ENCODE measurements at regions not wholly inside any gene's neighbourhood (a gene's known extent, or its start where the extent isn't known, plus 50 kb on each side); places are given as distances from the start of the nearest gene placed in this dataset.
"Not testable (repeated sequence)": the region's sequence is repeated elsewhere in the genome, so short reads cannot be mapped to it uniquely, and the experiment has no call there.

DNA sequence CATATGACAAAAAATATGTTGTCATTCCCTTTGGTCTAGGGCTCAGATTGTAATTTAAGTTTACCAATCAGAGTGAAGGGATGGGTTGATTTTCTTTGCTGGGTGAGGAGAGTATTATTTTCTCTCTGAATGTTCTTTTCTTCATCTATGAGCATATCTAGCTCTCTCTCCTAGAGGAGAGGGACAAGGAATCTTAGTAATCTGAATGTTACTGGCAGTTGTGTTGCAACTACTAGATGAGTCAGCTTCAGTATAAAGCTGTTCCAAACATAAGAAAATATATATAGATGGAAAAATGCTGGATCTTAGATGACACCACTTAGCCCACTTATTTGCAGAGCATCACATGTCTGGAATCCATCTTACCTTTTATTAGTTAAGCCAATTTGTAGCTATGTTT lies 259.3 kb downstream of the TUSC1 start:
- H3K4me3 Mint-ChIP-seq: no peak overlapping the region
- ATAC-seq (no peak), DNase-seq (no peak)
- H3K27me3 Mint-ChIP-seq: no peaks in the 10 kb centered on the region
- H3K36me3 Mint-ChIP-seq (ENCODE audit: low read depth): no peaks in the 10 kb centered on the region
- peaks cover 26% of the 10 kb centered on the region for H3K9me3 Mint-ChIP-seq
- H3K4me1 Mint-ChIP-seq: no peaks in the 10 kb centered on the region
- H3K27ac Mint-ChIP-seq: no peak overlapping the region

- no peak for ATAC-seq
- no peak for DNase-seq
- H3K36me3 Mint-ChIP-seq (ENCODE audit: low read depth): no peaks in the 10 kb centered on the region
- peaks cover 15% of the 10 kb centered on the region for H3K9me3 Mint-ChIP-seq
- no peak overlapping the region for H3K4me3 Mint-ChIP-seq
- no peaks in the 10 kb centered on the region for H3K27me3 Mint-ChIP-seq
- H3K27ac Mint-ChIP-seq: no peak overlapping the region
- H3K4me1 Mint-ChIP-seq: no peaks in the 10 kb centered on the region
These were observed 262.5 kb downstream of the TUSC1 start for GRCh38 chr9:25415718-25416117.

- no peak overlapping the region for H3K4me3 Mint-ChIP-seq
These were observed 265.6 kb downstream of the TUSC1 start for GRCh38 chr9:25412646-25413045.

GRCh38 chr9:25397746-25398145 lies 280.5 kb downstream of the TUSC1 start:
- Mint-ChIP-seq H3K27me3 (no peaks in the 10 kb centered on the region), H3K27ac (no peak overlapping the region), H3K36me3 (ENCODE audit: low read depth) (no peaks in the 10 kb centered on the region), H3K4me3 (no peak overlapping the region), H3K4me1 (no peaks in the 10 kb centered on the region), H3K9me3 (peaks cover 24% of the 10 kb centered on the region)
- ATAC-seq (no peak), DNase-seq (no peak)

More at GRCh38 chr9:25412646-25413045, 265.6 kb downstream of the TUSC1 start:
- ATAC-seq (no peak), DNase-seq (no peak)
- Mint-ChIP-seq H3K36me3 (ENCODE audit: low read depth) (no peaks in the 10 kb centered on the region), H3K27me3 (no peaks in the 10 kb centered on the region), H3K27ac (no peak overlapping the region), H3K9me3 (peaks cover 16% of the 10 kb centered on the region), H3K4me1 (no peaks in the 10 kb centered on the region)

GRCh38 chr9:25396828-25397227 lies 281.4 kb downstream of the TUSC1 start:
- DNase-seq: no peak
- Mint-ChIP-seq H3K36me3 (ENCODE audit: low read depth) (no peaks in the 10 kb centered on the region), H3K27ac (no peak overlapping the region), H3K9me3 (peaks cover 29% of the 10 kb centered on the region), H3K4me3 (no peak overlapping the region), H3K4me1 (no peaks in the 10 kb centered on the region), H3K27me3 (no peaks in the 10 kb centered on the region)
- no peak for ATAC-seq

GRCh38 chr9:25381141-25381540 lies 297.1 kb downstream of the TUSC1 start:
- Mint-ChIP-seq H3K9me3 (peaks cover 12% of the 10 kb centered on the region), H3K36me3 (ENCODE audit: low read depth) (no peaks in the 10 kb centered on the region), H3K27ac (no peak overlapping the region), H3K27me3 (no peaks in the 10 kb centered on the region), H3K4me3 (no peak overlapping the region), H3K4me1 (no peaks in the 10 kb centered on the region)
- DNase-seq (no peak), ATAC-seq (no peak)

GRCh38 chr9:25377039-25377438 lies 301.2 kb downstream of the TUSC1 start:
- H3K27ac Mint-ChIP-seq: no peak overlapping the region
- H3K36me3 Mint-ChIP-seq (ENCODE audit: low read depth): no peaks in the 10 kb centered on the region
- no peak for ATAC-seq
- no peak for DNase-seq
- H3K9me3 Mint-ChIP-seq: peaks cover 4% of the 10 kb centered on the region
- H3K4me1 Mint-ChIP-seq: no peaks in the 10 kb centered on the region
- H3K27me3 Mint-ChIP-seq: no peaks in the 10 kb centered on the region
- no peak overlapping the region for H3K4me3 Mint-ChIP-seq

GRCh38 chr9:25374281-25374680 lies 304.0 kb downstream of the TUSC1 start:
- H3K27ac Mint-ChIP-seq: no peak overlapping the region
- no peaks in the 10 kb centered on the region for H3K36me3 Mint-ChIP-seq (ENCODE audit: low read depth)
- H3K4me3 Mint-ChIP-seq: no peak overlapping the region
- ATAC-seq (no peak), DNase-seq (no peak)
- H3K4me1 Mint-ChIP-seq: no peaks in the 10 kb centered on the region
- no peaks in the 10 kb centered on the region for H3K27me3 Mint-ChIP-seq
- no peaks in the 10 kb centered on the region for H3K9me3 Mint-ChIP-seq

DNA sequence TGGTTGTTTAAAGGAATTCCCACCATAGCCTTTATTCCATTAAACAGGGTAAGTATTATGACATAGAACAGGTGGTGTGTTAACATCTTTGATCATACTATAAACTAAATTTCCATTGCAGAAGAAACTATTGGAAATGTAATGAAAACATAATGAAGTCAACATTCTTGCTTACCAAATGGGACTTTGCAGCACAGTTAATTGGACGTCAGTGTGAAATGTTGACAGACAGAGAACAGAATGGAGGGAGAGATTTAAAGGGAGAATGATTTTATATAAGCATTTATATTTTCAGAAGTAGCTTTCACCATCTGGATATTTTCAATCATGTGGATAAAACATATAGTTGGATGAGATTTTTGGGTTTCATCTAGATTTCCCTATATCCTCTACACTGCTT lies 311.3 kb downstream of the TUSC1 start:
- Mint-ChIP-seq H3K36me3 (ENCODE audit: low read depth) (no peaks in the 10 kb centered on the region), H3K27me3 (no peaks in the 10 kb centered on the region), H3K9me3 (peaks cover 7% of the 10 kb centered on the region), H3K4me3 (no peak overlapping the region), H3K4me1 (no peaks in the 10 kb centered on the region), H3K27ac (no peak overlapping the region)
- DNase-seq (no peak), ATAC-seq (no peak)

GRCh38 chr9:25353783-25354182 lies 324.5 kb downstream of the TUSC1 start:
- ATAC-seq: no peak
- no peak overlapping the region for H3K27ac Mint-ChIP-seq
- DNase-seq: no peak
- no peaks in the 10 kb centered on the region for H3K27me3 Mint-ChIP-seq
- no peaks in the 10 kb centered on the region for H3K36me3 Mint-ChIP-seq (ENCODE audit: low read depth)
- H3K4me1 Mint-ChIP-seq: no peaks in the 10 kb centered on the region
- peaks cover 18% of the 10 kb centered on the region for H3K9me3 Mint-ChIP-seq
- H3K4me3 Mint-ChIP-seq: no peak overlapping the region

GRCh38 chr9:25350011-25350410 lies 328.2 kb downstream of the TUSC1 start:
- no peak for ATAC-seq
- Mint-ChIP-seq H3K4me3 (no peak overlapping the region), H3K9me3 (no peaks in the 10 kb centered on the region), H3K4me1 (no peaks in the 10 kb centered on the region), H3K27me3 (no peaks in the 10 kb centered on the region), H3K27ac (no peak overlapping the region), H3K36me3 (ENCODE audit: low read depth) (no peaks in the 10 kb centered on the region)
- no peak for DNase-seq

GRCh38 chr9:25322142-25322541 lies 356.1 kb downstream of the TUSC1 start:
- no peak overlapping the region for H3K4me3 Mint-ChIP-seq

DNA sequence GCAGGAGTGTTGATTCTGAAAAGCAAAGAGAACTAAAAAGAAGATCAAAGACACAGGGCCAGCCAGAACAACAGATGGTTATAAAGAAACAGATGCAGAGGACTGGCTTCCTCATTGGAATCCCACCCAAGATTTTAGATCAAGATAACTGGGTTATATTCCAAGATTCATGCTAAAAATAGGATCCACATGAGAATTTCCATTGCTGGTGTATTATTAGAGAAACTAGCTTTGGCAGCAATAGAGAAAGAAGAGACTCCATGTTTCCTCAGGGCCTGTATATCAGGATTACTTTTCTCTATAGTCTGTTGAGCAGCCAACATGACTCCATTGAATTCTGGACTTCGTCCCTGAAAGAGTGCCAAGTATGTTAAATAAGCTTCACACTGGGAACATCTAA lies 367.3 kb downstream of the TUSC1 start:
- ATAC-seq (no peak), DNase-seq (no peak)
- Mint-ChIP-seq H3K27me3 (no peaks in the 10 kb centered on the region), H3K4me1 (no peaks in the 10 kb centered on the region), H3K9me3 (peaks cover 23% of the 10 kb centered on the region), H3K4me3 (no peak overlapping the region), H3K36me3 (ENCODE audit: low read depth) (no peaks in the 10 kb centered on the region), H3K27ac (no peak overlapping the region)

More at GRCh38 chr9:25322142-25322541, 356.1 kb downstream of the TUSC1 start:
- no peaks in the 10 kb centered on the region for H3K36me3 Mint-ChIP-seq (ENCODE audit: low read depth)
- no peaks in the 10 kb centered on the region for H3K27me3 Mint-ChIP-seq
- H3K27ac Mint-ChIP-seq: no peak overlapping the region
- H3K9me3 Mint-ChIP-seq: peaks cover 4% of the 10 kb centered on the region
- DNase-seq: no peak
- no peak for ATAC-seq
- H3K4me1 Mint-ChIP-seq: no peaks in the 10 kb centered on the region

DNA sequence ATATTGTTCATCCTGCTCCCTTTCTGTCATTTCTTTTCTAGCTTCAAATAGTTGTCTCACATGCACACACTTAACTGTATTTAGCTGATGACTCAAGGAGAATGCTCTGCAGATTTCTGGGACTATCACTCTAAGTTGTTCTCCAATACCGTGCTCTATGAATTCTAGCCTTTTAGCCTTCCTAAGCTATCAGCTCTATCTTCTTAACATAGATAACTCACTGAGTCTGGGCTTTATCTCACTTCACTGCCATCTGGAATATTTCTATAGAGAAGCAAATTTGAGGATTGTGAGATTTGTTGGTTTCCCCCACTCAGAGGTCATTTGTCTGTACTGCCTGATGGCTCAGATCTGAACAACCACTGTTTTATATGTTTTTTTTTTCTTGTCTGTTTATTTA lies 369.7 kb downstream of the TUSC1 start:
- peaks cover 28% of the 10 kb centered on the region for H3K9me3 Mint-ChIP-seq
- no peak for ATAC-seq
- H3K27me3 Mint-ChIP-seq: no peaks in the 10 kb centered on the region
- H3K27ac Mint-ChIP-seq: no peak overlapping the region
- H3K36me3 Mint-ChIP-seq (ENCODE audit: low read depth): no peaks in the 10 kb centered on the region
- H3K4me1 Mint-ChIP-seq: no peaks in the 10 kb centered on the region
- H3K4me3 Mint-ChIP-seq: no peak overlapping the region
- DNase-seq: no peak

- no peak for ATAC-seq
- Mint-ChIP-seq H3K4me1 (no peaks in the 10 kb centered on the region), H3K27ac (no peak overlapping the region), H3K4me3 (no peak overlapping the region), H3K27me3 (no peaks in the 10 kb centered on the region), H3K9me3 (peaks cover 16% of the 10 kb centered on the region), H3K36me3 (ENCODE audit: low read depth) (no peaks in the 10 kb centered on the region)
- DNase-seq: no peak
These were observed 375.6 kb downstream of the TUSC1 start for GRCh38 chr9:25302601-25303000.

GRCh38 chr9:25288195-25288594 lies 390.0 kb downstream of the TUSC1 start:
- H3K36me3 Mint-ChIP-seq (ENCODE audit: low read depth); H3K4me1 Mint-ChIP-seq; H3K9me3 Mint-ChIP-seq; H3K27ac Mint-ChIP-seq; DNase-seq; H3K27me3 Mint-ChIP-seq; H3K4me3 Mint-ChIP-seq; ATAC-seq: not testable (repeated sequence)
